ENCODE measurements at regions not wholly inside any gene's neighbourhood (a gene's known extent, or its start where the extent isn't known, plus 50 kb on each side); places are given as distances from the start of the nearest gene placed in this dataset.

GRCh38 chrX:96483647-96484160 is 200.9 kb upstream of the DIAPH2 start:
- TF ChIP-seq, protein P1, sequence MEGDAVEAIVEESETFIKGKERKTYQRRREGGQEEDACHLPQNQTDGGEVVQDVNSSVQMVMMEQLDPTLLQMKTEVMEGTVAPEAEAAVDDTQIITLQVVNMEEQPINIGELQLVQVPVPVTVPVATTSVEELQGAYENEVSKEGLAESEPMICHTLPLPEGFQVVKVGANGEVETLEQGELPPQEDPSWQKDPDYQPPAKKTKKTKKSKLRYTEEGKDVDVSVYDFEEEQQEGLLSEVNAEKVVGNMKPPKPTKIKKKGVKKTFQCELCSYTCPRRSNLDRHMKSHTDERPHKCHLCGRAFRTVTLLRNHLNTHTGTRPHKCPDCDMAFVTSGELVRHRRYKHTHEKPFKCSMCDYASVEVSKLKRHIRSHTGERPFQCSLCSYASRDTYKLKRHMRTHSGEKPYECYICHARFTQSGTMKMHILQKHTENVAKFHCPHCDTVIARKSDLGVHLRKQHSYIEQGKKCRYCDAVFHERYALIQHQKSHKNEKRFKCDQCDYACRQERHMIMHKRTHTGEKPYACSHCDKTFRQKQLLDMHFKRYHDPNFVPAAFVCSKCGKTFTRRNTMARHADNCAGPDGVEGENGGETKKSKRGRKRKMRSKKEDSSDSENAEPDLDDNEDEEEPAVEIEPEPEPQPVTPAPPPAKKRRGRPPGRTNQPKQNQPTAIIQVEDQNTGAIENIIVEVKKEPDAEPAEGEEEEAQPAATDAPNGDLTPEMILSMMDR (IDR thresholded peaks at IDR 0.05) = no peak
- no peak for TF ChIP-seq POLR2A (IDR thresholded peaks at IDR 0.05)
- no peak for TF ChIP-seq POLR2AphosphoS5 (IDR thresholded peaks at IDR 0.05; ENCODE audit: insufficient read depth in 1 of 2, low read depth in 1 of 2)
